ENCODE measurements at regions not wholly inside any gene's neighbourhood (a gene's known extent, or its start where the extent isn't known, plus 50 kb on each side); places are given as distances from the start of the nearest gene placed in this dataset.

- H3K36me3 ChIP-seq (ENCODE audit: control insufficient read depth, insufficient read depth, low read length) = no peaks in the 10 kb centered on the region
- H3K9me3 ChIP-seq (ENCODE audit: control insufficient read depth, insufficient read depth, low read depth, low read length) = no peaks in the 10 kb centered on the region
- no peak overlapping the region for H3K27ac ChIP-seq (ENCODE audit: low read length)
- BruUV-seq (replicated peaks) = no TSS peak
- in situ Hi-C loops (cut with HindIII; ENCODE audit: low pct_unique_long_range_greater_than_20kb, low sequenced_read_pairs) (no loop called here), intact Hi-C loops (cut with micrococcal nuclease; ENCODE audit: unreplicated experiment) (no loop called here)
- no peaks in the 10 kb centered on the region for H3K4me1 ChIP-seq (ENCODE audit: control insufficient read depth, insufficient read depth, low read length)
- TF ChIP-seq SIN3A (IDR thresholded peaks at IDR 0.05; ENCODE audit: borderline replicate concordance, insufficient read depth, low read depth, low read length) (no peak), POLR2AphosphoS5 (IDR thresholded peaks at IDR 0.05; ENCODE audit: low read depth, low read length) (no peak), CTCF (IDR thresholded peaks at IDR 0.05) (no peak), REST (IDR thresholded peaks at IDR 0.05; ENCODE audit: insufficient read depth in 1 of 2, low read depth in 2 of 2, low read length in 1 of 2) (no peak), TCF7L2 (IDR thresholded peaks at IDR 0.05; ENCODE audit: low read depth, low read length) (no peak)
- DNase-seq (ENCODE audit: low read depth, low spot score) (no peak), ATAC-seq (no peak)
- H3K27me3 ChIP-seq (ENCODE audit: control insufficient read depth, insufficient read depth, low read length) = no peaks in the 10 kb centered on the region
- POLR2A ChIA-PET = no interaction called here
- no peak overlapping the region for H3K4me3 ChIP-seq (ENCODE audit: low read depth in 2 of 2, low read length in 2 of 2)
- CTCF ChIA-PET = no interaction called here
Observed at GRCh38 chr22:48631288-48631863, 1196.3 kb downstream of the BRD1 start.

GRCh38 chr22:48630848-48631247, 1196.8 kb downstream of the BRD1 start:
- in situ Hi-C loops (cut with HindIII; ENCODE audit: low pct_unique_long_range_greater_than_20kb, low sequenced_read_pairs) = no loop called here
- no peak overlapping the region for H3K27ac ChIP-seq (ENCODE audit: low read length)
- no TSS peak for BruUV-seq (replicated peaks)
- H3K4me1 ChIP-seq (ENCODE audit: control insufficient read depth, insufficient read depth, low read length) = no peaks in the 10 kb centered on the region
- no peaks in the 10 kb centered on the region for H3K27me3 ChIP-seq (ENCODE audit: control insufficient read depth, insufficient read depth, low read length)
- intact Hi-C loops (cut with micrococcal nuclease; ENCODE audit: unreplicated experiment) = no loop called here
- DNase-seq (ENCODE audit: low read depth, low spot score) (no peak), ATAC-seq (no peak)
- ChIA-PET POLR2A (no interaction called here), CTCF (no interaction called here)
- no peaks in the 10 kb centered on the region for H3K36me3 ChIP-seq (ENCODE audit: control insufficient read depth, insufficient read depth, low read length)
- no peak overlapping the region for H3K4me3 ChIP-seq (ENCODE audit: low read depth in 2 of 2, low read length in 2 of 2)
- TF ChIP-seq REST (IDR thresholded peaks at IDR 0.05; ENCODE audit: insufficient read depth in 1 of 2, low read depth in 2 of 2, low read length in 1 of 2) (no peak), TCF7L2 (IDR thresholded peaks at IDR 0.05; ENCODE audit: low read depth, low read length) (no peak), SIN3A (IDR thresholded peaks at IDR 0.05; ENCODE audit: borderline replicate concordance, insufficient read depth, low read depth, low read length) (no peak), CTCF (IDR thresholded peaks at IDR 0.05) (no peak), POLR2AphosphoS5 (IDR thresholded peaks at IDR 0.05; ENCODE audit: low read depth, low read length) (no peak)
- no peaks in the 10 kb centered on the region for H3K9me3 ChIP-seq (ENCODE audit: control insufficient read depth, insufficient read depth, low read depth, low read length)

Data from Panc1 (cell line).